ENCODE measurements at regions not wholly inside any gene's neighbourhood (a gene's known extent, or its start where the extent isn't known, plus 50 kb on each side); places are given as distances from the start of the nearest gene placed in this dataset.
A peak's percentile ranks its signal among the peaks of the same experiment; 100 is the strongest.

GRCh38 chr2:133952420-133952819 is 301.5 kb upstream of the MGAT5 start:
- DNase-seq, result no peak

- DNase-seq, result no peak
Observed at GRCh38 chr2:133952896-133953295, 301.0 kb upstream of the MGAT5 start.

GRCh38 chr2:133953524-133953923 is 300.3 kb upstream of the MGAT5 start:
- DNase-seq, result no peak

GRCh38 chr2:133954636-133955035 is 299.2 kb upstream of the MGAT5 start:
- no peak for DNase-seq

- no peak for DNase-seq
Observed at GRCh38 chr2:133955169-133955568, 298.7 kb upstream of the MGAT5 start.

GRCh38 chr2:133956434-133956935 is 297.4 kb upstream of the MGAT5 start:
- DNase-seq, result no peak

- no peak for DNase-seq
Observed at GRCh38 chr2:133957724-133958480, 296.0 kb upstream of the MGAT5 start.

- DNase-seq, result no peak
Observed at GRCh38 chr2:133959066-133959465, 294.8 kb upstream of the MGAT5 start.

GRCh38 chr2:133966720-133967304 is 287.1 kb upstream of the MGAT5 start:
- no peak for DNase-seq

- no peak for DNase-seq
Observed at GRCh38 chr2:133967326-133967725, 286.5 kb upstream of the MGAT5 start.

- DNase-seq, result no peak
Observed at GRCh38 chr2:133968446-133968845, 285.4 kb upstream of the MGAT5 start.

- no peak for DNase-seq
Observed at GRCh38 chr2:133970641-133971040, 283.2 kb upstream of the MGAT5 start.

- DNase-seq, result no peak
Observed at GRCh38 chr2:133972297-133972696, 281.6 kb upstream of the MGAT5 start.

GRCh38 chr2:133972786-133973185 is 281.1 kb upstream of the MGAT5 start:
- DNase-seq, result no peak

GRCh38 chr2:133974353-133974752 is 279.5 kb upstream of the MGAT5 start:
- no peak for DNase-seq

- no peak for DNase-seq
Observed at GRCh38 chr2:133975135-133975534, 278.7 kb upstream of the MGAT5 start.

GRCh38 chr2:133975676-133976428 is 278.0 kb upstream of the MGAT5 start:
- DNase-seq, result no peak

GRCh38 chr2:133976659-133977058 is 277.2 kb upstream of the MGAT5 start:
- no peak for DNase-seq

- DNase-seq, result peak; percentile 23
Observed at GRCh38 chr2:133977405-133977804, 276.5 kb upstream of the MGAT5 start.

- DNase-seq, result no peak
Observed at GRCh38 chr2:133982256-133982655, 271.6 kb upstream of the MGAT5 start.

- DNase-seq, result no peak
Observed at GRCh38 chr2:133985563-133985962, 268.3 kb upstream of the MGAT5 start.

- no peak for DNase-seq
Observed at GRCh38 chr2:133986081-133986837, 267.6 kb upstream of the MGAT5 start.

Data from NCI-H2081 treated with DMSO at 0.1 percent for 48 hours (cell line).